Hepatic stellate cell (primary cell): ENCODE measurements at regions not wholly inside any gene's neighbourhood (a gene's known extent, or its start where the extent isn't known, plus 50 kb on each side); places are given as distances from the start of the nearest gene placed in this dataset.

Source experiments
- DNase-seq: peaks from one replicate; pipeline ENCODE4 v3.0.0; 2011; ENCODE audit warnings: low spot score

DNA sequence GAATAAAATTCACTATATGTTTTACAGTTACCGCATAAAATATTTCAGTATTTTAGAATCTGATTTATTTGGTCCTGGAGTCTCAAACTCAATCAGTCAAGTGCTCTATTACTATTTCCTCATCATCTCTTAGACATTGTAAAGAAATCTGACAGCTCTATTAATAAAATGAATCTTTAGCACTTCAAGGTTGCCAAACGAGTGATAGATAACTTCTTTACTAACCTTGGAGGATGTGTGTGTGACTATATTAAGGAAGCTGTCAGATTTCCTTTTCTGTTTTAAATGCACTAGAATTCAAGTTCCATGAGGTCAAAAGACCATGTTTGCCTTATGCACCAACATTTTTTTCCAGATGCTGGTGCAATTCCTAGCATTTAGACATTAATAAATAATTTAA lies 389.8 kb upstream of the AZI2 start:
- no peak for DNase-seq

DNA sequence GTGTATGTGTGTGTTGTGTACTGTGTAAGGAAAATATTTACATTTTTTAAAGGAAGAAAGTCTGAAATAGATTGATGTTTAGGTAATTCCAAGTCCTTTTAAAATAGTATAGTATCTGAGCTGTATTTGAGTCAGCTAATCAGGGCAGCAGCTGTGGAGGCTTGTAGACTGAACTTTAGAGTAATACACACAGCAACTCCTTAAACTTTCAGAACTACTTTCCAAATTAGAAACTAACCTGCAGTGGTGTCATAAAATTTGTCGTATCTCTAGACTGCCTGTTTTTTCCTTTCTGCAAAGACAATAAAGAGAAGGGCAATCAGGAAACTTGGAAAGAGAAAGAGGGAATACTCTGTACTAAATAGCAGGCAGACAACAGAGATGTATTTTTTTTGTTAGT lies 391.0 kb upstream of the AZI2 start:
- no peak for DNase-seq

DNA sequence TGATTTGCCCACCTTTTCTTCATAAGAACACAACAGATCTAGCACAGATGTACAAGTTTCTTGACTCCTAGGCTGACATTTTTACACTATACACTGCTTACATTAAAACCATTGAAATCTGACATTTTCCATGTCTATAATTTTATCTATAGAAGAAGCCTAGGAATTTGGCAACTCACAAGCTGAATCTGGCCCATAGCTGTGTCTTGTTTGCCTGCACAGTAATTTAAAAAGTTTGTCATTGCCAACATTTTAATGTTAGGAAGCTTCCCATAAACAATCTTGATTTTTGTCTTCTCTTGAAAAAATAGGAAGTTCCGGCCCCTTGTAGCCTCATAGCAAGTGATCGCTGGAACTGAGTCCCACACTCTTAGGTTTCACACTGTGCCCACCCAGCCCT lies 394.6 kb upstream of the AZI2 start:
- no peak for DNase-seq

GRCh38 chr3:28743831-28744230 lies 395.2 kb upstream of the AZI2 start:
- DNase-seq, result no peak

- no peak for DNase-seq
These were observed 396.8 kb upstream of the AZI2 start for GRCh38 chr3:28745436-28745835.

- DNase-seq, result no peak
These were observed 397.4 kb upstream of the AZI2 start for GRCh38 chr3:28745916-28746617.

DNA sequence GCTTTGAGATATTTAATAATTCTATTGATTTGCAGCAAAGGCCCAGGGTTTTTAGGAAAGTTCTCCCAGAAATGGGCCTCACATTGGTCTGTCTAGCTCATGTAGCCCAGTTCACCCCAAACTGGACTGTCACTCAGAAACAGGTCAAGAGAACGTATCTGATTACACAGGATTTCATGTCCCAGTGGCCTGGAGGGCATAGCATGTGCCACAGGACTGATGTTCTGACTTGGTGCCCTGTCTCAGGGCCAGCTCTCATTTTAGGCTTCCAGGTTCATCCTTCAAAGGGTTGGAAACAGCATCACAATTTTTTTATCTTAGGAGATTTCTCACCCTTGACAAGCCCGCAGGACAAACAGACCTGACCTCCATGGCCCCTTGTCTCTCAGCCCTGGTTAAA lies 398.4 kb upstream of the AZI2 start:
- DNase-seq, result no peak

DNA sequence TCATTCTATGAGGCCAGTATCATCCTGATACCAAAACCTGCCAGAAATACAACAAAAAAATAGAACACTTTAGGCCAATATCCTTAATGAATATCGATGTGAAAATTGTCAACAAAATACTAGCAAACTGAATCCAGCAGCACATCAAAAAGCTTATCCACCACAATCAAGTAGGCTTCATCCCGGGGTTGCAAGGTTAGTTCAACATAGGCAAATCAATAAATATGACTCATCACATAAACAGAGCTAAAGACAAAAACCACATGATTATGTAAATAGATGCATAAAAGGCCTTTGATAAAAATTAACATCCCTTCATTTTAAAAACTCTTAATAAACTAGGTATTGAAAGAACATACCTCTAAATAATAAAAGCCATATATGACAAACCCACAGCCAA lies 403.2 kb upstream of the AZI2 start:
- no peak for DNase-seq

DNA sequence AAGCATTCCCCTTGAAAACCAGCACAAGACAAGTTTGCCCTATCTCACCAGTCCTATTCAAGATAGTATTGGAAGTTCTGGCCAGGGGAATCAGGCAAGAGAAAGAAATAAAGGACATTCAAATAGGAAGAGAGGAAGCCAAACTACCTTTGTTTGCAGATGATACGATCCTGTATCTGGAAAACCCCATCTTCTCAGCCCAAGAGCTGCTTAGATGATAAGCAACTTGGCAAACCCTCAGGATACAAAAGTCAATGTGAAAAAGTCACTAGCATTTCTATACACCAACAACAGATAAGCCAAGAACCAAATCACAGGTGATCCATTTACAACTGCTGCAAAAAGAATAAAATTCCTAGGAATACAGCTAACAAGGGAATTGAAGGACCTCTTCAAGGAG lies 403.7 kb upstream of the AZI2 start:
- no peak for DNase-seq

GRCh38 chr3:28756056-28756455 lies 407.4 kb upstream of the AZI2 start:
- DNase-seq, result no peak

DNA sequence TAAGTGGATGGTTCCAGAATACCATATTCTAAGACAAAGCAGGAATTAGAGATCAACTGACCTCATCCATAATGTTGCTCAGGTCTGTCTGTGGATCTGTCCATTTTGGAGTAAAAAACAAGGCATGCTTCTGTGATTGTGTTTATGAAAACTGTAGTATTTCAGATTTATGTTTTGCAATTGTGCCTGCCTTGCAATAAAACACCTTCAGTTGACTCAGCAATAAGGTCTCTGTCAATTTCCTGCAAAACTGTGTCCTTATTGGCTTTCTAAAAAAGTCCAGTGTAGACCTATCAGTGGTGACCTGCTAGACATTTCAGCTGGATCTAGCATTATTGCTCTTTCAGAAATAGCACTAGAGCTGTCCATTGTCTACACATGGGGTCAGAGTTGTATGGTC lies 409.5 kb upstream of the AZI2 start:
- DNase-seq, result no peak

- DNase-seq, result no peak
These were observed 412.8 kb upstream of the AZI2 start for GRCh38 chr3:28761375-28761774.

- no peak for DNase-seq
These were observed 416.6 kb upstream of the AZI2 start for GRCh38 chr3:28765194-28765593.

DNA sequence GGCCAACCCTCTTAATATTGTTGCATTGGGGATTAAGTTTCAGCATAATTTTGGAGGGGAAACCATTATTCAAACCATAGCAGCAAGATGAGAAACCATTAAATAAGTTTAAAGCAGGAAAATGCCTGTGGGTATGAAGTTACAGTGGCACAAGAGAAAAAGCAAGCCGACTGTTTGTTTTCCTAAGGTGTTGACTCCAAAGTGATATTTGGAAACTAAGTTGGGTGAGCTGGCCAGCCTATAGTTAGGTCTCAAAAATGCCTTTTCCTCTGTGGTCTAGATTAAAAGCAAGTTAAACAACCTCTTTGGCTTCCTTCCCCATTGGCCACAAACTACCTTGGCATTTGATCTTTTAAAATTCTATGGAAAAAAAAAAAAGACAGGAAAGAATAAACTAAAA lies 419.8 kb upstream of the AZI2 start:
- no peak for DNase-seq

DNA sequence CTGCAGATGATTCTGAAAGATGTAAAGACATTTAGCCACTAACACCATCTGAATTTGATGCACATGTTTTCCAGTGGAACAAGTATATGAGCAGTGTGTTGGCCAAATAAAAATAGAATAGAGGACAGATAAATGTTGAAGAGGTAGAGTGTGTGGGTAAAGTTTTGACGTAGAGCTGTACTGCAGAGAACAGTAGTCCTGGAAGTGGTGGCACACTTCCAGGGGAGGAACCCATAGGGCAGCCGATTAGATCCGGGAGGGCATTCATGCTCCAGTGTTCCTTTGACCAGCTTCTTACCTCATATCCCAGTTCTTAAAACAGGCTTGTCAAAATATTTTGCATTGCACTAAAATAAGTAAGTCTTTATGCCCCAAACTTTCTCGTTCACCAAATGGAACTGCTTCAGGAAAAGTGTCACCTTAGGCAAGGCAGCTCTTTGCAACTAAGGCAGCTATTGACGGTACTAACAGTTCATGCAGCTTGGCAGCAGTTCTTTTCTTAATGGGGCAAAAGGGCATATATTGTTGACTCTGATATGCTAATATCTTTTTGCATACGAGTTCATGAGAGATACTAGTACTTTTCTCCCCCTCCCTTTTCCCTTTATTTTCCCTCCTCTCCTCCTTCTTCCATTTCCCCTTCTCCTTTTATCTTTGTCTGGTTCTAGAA lies 429.3 kb upstream of the AZI2 start:
- no peak for DNase-seq

DNA sequence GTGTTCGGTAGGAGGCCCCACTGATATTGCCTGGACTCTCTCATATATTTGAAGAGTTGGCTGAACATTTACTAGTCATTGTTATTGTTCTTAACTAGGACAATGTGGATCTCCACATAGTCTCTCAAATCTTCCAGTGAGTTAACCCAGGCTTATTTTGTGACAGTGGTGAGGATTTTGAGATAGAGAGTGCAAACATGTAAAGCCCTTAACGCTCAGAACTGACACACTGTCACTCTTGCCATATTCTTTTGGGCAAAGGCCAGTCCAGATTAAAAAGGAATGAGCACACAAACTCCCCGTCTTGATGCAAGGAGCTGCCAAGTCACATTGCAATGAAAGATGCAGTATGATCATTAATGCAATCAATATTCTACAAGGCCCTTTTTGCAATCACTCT lies 431.9 kb upstream of the AZI2 start:
- DNase-seq, result no peak

DNA sequence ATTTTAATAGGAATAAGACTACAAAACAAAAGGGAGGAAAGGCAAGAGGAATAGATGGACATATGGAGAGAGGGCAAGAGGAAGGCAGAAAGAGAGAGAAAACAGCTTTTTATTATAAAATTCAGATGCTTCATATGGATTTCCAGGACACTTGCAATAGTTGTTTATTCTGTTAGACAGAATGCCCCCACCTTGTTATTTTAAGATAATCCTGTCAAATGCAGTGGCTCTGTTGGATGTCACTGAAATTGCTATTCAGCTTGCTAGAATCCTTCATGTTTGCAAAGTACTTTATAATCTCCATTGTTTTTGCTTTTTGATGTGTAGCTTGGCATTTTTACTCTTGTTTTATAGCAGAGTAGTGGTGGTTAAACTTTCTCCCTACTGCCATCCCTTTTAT lies 432.4 kb upstream of the AZI2 start:
- no peak for DNase-seq

- no peak for DNase-seq
These were observed 437.8 kb upstream of the AZI2 start for GRCh38 chr3:28786446-28786845.

- no peak for DNase-seq
These were observed 439.9 kb upstream of the AZI2 start for GRCh38 chr3:28788571-28788970.

DNA sequence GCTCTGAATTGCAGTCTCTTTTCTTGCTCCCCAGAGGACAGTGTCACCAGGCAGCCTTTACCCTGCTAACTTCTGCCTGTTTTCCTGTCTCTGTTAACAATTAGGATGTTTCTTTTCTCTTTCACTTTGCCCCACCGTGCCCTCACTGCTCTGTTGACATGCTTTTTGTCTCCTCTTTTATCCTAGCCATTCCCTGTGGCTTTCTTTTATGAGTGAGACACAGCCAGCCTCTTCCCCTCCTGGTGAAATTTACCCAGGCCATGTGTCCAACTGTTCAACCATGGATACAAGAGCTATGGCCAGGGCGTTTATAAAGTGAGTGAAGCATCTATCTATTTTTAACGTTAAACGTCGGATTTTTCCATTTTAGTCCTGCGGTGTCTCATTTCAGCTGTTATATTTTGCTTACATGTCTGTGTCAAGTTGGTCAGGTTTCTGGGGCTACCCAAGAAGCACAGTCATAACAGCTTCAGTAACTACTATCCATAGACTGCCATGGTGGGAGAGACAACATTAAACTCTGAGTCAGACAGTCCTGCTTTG lies 443.2 kb upstream of the AZI2 start:
- DNase-seq, result no peak

- no peak for DNase-seq
These were observed 444.0 kb upstream of the AZI2 start for GRCh38 chr3:28792604-28793003.

GRCh38 chr3:28799084-28799483 lies 450.5 kb upstream of the AZI2 start:
- no peak for DNase-seq

DNA sequence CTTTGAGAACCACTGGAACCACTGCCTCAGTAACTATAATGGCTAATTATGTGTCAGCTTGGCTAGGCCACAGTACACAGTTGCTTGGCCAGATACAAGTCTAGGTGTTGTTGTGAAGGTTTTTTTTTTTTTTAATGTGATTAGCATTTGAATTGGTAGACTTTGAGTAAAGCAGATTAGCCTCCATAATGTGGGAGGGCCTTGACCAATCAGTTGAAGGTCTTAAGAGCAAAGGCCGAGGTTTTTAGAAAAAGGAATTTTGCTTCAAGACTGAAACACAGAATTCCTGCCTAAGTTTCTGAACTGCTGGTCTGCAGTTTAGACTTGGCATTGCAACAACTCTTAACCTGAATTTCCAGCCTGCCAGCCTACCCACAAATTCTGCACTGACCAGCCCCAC lies 451.6 kb upstream of the AZI2 start:
- DNase-seq, result no peak

- no peak for DNase-seq
These were observed 459.4 kb upstream of the AZI2 start for GRCh38 chr3:28808068-28808467.
